ENCODE measurements at regions not wholly inside any gene's neighbourhood (a gene's known extent, or its start where the extent isn't known, plus 50 kb on each side); places are given as distances from the start of the nearest gene placed in this dataset.

DNA sequence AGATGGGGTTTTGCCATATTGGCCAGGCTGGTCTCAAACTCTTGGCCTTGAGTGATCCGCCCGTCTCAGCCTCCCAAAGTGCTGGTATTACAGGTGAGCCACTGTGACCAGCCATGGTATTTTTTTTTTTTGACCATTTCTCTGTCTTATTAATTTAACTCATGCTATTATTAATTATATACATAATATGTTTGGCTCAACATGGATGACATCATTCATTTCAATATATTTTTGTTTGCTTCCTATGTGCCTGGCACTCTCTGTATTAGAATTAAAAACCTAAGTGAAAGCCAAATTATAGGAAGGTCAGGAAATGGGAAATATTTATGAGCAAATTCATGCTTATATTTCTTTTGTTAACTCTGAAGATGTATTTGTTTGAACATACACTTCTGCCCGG is 55.8 kb upstream of the AKIRIN2 start:
- intact Hi-C loops (cut with micrococcal nuclease; ENCODE audit: unreplicated experiment): no loop called here
- no peak for TF ChIP-seq EZH2 (IDR thresholded peaks at IDR 0.05; ENCODE audit: borderline replicate concordance, low read depth, low read length, poor library complexity, severe bottlenecking)
- TF ChIP-seq CTCF (conservative IDR thresholded peaks at IDR 0.05; ENCODE audit: low read depth, low read length): no peak
- no peak for DNase-seq (ENCODE audit: low spot score)
- Histone ChIP-seq H3K4me3 (ENCODE audit: low read depth, low read length, poor library complexity, severe bottlenecking) (no peak overlapping the region), H3K27me3 (replicated peaks; ENCODE audit: insufficient read depth, low read depth, low read length, poor library complexity) (no peaks in the 10 kb centered on the region), H3K36me3 (ENCODE audit: insufficient read depth, low read length, poor library complexity, severe bottlenecking) (no peaks in the 10 kb centered on the region), H3K4me1 (ENCODE audit: insufficient read depth, low read length, poor library complexity, severe bottlenecking) (no peaks in the 10 kb centered on the region), H3K9me3 (ENCODE audit: low read depth, low read length, poor library complexity, severe bottlenecking) (no peaks in the 10 kb centered on the region), H3K27ac (ENCODE audit: low read depth, low read length, poor library complexity, severe bottlenecking) (no peak overlapping the region)
- CTCF ChIA-PET: no interaction called here
- BruUV-seq (replicated peaks): no TSS peak
- POLR2A ChIA-PET (ENCODE audit: low non-redundant PET): no interaction called here

DNA sequence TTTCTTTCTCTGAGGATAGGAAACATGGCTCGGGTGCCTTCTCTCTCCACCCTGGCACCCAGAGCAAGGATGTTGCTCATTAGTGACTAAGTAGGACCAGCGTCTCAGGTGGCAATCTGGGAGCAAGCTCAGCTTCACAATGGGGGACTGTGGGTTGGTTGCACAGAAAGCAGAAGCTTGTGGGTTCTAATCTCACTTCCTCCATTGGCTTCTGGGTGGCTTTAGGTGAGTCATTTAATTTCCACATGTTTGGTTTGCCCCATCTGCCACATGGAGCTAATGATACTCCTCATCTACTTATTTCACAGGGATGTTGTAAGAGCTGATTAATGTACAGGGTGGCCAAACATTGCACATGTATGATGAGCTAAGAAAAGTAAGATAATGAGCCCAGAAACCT is 54.8 kb upstream of the AKIRIN2 start:
- DNase-seq (ENCODE audit: low spot score): peak; percentile 17
- ChIA-PET POLR2A (ENCODE audit: low non-redundant PET) (no interaction called here), CTCF (no interaction called here)
- no peaks in the 10 kb centered on the region for H3K9me3 ChIP-seq (ENCODE audit: low read depth, low read length, poor library complexity, severe bottlenecking)
- H3K4me3 ChIP-seq (ENCODE audit: low read depth, low read length, poor library complexity, severe bottlenecking): no peak overlapping the region
- H3K4me1 ChIP-seq (ENCODE audit: insufficient read depth, low read length, poor library complexity, severe bottlenecking): no peaks in the 10 kb centered on the region
- H3K27ac ChIP-seq (ENCODE audit: low read depth, low read length, poor library complexity, severe bottlenecking): no peak overlapping the region
- intact Hi-C loops (cut with micrococcal nuclease; ENCODE audit: unreplicated experiment): no loop called here
- H3K27me3 ChIP-seq (replicated peaks; ENCODE audit: insufficient read depth, low read depth, low read length, poor library complexity): no peaks in the 10 kb centered on the region
- no peak for TF ChIP-seq CTCF (conservative IDR thresholded peaks at IDR 0.05; ENCODE audit: low read depth, low read length)
- no peak for TF ChIP-seq EZH2 (IDR thresholded peaks at IDR 0.05; ENCODE audit: borderline replicate concordance, low read depth, low read length, poor library complexity, severe bottlenecking)
- no peaks in the 10 kb centered on the region for H3K36me3 ChIP-seq (ENCODE audit: insufficient read depth, low read length, poor library complexity, severe bottlenecking)
- BruUV-seq (replicated peaks): no TSS peak

DNA sequence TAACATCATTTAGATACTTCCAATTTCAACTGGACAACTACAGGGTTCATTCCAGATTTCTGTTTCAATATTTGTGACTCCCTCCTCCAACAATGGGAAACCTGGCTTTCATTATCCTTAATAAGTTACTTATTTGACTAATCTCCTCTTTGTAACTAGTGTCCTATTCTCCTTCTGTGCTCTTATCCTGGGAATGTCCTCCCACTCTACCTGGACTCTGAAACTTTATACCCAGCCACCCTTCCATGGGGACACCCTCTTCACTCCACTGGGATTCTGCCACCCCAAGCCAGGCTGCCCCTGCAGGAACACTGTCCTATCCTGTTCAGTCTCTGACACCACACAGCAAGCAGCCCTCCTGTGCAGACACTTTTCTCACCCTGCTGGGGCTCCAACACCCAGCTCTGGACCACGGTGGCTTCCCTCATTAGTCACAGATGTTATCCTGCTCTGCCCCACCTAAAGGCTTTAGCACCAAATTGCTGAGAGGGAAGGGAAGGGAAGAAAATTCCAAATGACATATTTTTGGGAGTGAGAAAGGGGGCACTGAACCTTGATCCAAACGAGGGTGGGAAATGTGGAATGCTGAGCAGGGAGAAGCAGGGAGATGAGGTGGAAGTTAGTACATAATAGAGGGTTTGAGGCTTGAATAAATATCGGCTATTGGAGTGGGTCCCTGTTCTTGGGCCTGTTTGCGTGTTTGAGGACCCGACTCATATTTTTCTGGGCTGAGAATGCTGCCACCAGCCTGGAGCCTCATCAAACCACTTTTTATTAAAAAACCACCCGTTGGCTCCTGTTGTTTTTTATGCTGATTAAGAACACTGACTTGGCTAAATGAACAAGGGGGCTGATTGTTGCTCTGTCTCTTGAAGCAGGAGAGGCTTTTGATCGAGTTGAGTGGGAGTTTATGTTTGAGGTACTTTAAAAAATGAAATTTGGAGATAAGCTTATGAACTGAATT is 54.0 kb upstream of the AKIRIN2 start:
- TF ChIP-seq CTCF (conservative IDR thresholded peaks at IDR 0.05; ENCODE audit: low read depth, low read length) (no peak), EZH2 (IDR thresholded peaks at IDR 0.05; ENCODE audit: borderline replicate concordance, low read depth, low read length, poor library complexity, severe bottlenecking) (no peak)
- intact Hi-C loops (cut with micrococcal nuclease; ENCODE audit: unreplicated experiment): no loop called here
- ChIA-PET CTCF (no interaction called here), POLR2A (ENCODE audit: low non-redundant PET) (no interaction called here)
- no peak for DNase-seq (ENCODE audit: low spot score)
- Histone ChIP-seq H3K9me3 (ENCODE audit: low read depth, low read length, poor library complexity, severe bottlenecking) (no peaks in the 10 kb centered on the region), H3K36me3 (ENCODE audit: insufficient read depth, low read length, poor library complexity, severe bottlenecking) (no peaks in the 10 kb centered on the region), H3K27ac (ENCODE audit: low read depth, low read length, poor library complexity, severe bottlenecking) (no peak overlapping the region), H3K4me3 (ENCODE audit: low read depth, low read length, poor library complexity, severe bottlenecking) (no peak overlapping the region), H3K27me3 (replicated peaks; ENCODE audit: insufficient read depth, low read depth, low read length, poor library complexity) (no peaks in the 10 kb centered on the region), H3K4me1 (ENCODE audit: insufficient read depth, low read length, poor library complexity, severe bottlenecking) (no peaks in the 10 kb centered on the region)
- no TSS peak for BruUV-seq (replicated peaks)
